ENCODE measurements at regions not wholly inside any gene's neighbourhood (a gene's known extent, or its start where the extent isn't known, plus 50 kb on each side); places are given as distances from the start of the nearest gene placed in this dataset.

DNA sequence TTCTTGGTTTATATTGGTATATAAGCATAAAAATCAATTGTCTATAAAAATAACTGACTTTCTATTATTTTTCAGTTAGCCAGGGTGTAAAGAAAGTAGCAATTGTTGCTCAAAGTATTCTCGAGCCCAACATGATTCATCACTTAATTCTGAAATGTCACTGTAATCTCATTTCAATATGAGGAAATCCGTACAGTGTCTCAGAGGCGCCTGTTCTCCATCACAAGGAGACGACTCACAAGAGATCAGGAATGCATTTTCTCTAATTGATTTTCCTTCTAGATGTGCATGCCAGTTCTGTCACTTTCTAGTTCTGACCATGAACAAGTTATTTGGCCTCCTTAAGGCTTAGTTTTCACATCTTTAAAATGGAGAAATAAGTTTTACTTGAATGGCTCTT is 753.1 kb downstream of the MAFB start:
- no peak overlapping the region for H3K27ac ChIP-seq (ENCODE audit: low read depth)
- ATAC-seq = no peak

More for the DNA sequence above, 753.1 kb downstream of the MAFB start:
- TF ChIP-seq, protein P1, sequence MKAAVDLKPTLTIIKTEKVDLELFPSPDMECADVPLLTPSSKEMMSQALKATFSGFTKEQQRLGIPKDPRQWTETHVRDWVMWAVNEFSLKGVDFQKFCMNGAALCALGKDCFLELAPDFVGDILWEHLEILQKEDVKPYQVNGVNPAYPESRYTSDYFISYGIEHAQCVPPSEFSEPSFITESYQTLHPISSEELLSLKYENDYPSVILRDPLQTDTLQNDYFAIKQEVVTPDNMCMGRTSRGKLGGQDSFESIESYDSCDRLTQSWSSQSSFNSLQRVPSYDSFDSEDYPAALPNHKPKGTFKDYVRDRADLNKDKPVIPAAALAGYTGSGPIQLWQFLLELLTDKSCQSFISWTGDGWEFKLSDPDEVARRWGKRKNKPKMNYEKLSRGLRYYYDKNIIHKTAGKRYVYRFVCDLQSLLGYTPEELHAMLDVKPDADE (IDR thresholded peaks at IDR 0.05) = no peak
- no peak for TF ChIP-seq EZH2phosphoT487 (IDR thresholded peaks at IDR 0.05; ENCODE audit: unreplicated experiment)
- TF ChIP-seq ZNF114 (CRISPR knock-in tag; IDR thresholded peaks at IDR 0.05) = no peak
- TF ChIP-seq, protein P2, sequence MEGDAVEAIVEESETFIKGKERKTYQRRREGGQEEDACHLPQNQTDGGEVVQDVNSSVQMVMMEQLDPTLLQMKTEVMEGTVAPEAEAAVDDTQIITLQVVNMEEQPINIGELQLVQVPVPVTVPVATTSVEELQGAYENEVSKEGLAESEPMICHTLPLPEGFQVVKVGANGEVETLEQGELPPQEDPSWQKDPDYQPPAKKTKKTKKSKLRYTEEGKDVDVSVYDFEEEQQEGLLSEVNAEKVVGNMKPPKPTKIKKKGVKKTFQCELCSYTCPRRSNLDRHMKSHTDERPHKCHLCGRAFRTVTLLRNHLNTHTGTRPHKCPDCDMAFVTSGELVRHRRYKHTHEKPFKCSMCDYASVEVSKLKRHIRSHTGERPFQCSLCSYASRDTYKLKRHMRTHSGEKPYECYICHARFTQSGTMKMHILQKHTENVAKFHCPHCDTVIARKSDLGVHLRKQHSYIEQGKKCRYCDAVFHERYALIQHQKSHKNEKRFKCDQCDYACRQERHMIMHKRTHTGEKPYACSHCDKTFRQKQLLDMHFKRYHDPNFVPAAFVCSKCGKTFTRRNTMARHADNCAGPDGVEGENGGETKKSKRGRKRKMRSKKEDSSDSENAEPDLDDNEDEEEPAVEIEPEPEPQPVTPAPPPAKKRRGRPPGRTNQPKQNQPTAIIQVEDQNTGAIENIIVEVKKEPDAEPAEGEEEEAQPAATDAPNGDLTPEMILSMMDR (conservative IDR thresholded peaks at IDR 0.05; ENCODE audit: low read depth in 2 of 2) = no peak
- TF ChIP-seq ZNF331 (CRISPR knock-in tag; IDR thresholded peaks at IDR 0.05; ENCODE audit: low read depth) = no peak
- no peak for TF ChIP-seq JUNB (IDR thresholded peaks at IDR 0.05; ENCODE audit: unreplicated experiment)
- no peak for TF ChIP-seq POLR2AphosphoS5 (IDR thresholded peaks at IDR 0.05; ENCODE audit: low read depth)
- no peak for TF ChIP-seq EZH2 (IDR thresholded peaks at IDR 0.05; ENCODE audit: low read depth, unreplicated experiment)
- no peak for TF ChIP-seq STAT1 (IDR thresholded peaks at IDR 0.05; ENCODE audit: unreplicated experiment)
- TF ChIP-seq, protein P3, sequence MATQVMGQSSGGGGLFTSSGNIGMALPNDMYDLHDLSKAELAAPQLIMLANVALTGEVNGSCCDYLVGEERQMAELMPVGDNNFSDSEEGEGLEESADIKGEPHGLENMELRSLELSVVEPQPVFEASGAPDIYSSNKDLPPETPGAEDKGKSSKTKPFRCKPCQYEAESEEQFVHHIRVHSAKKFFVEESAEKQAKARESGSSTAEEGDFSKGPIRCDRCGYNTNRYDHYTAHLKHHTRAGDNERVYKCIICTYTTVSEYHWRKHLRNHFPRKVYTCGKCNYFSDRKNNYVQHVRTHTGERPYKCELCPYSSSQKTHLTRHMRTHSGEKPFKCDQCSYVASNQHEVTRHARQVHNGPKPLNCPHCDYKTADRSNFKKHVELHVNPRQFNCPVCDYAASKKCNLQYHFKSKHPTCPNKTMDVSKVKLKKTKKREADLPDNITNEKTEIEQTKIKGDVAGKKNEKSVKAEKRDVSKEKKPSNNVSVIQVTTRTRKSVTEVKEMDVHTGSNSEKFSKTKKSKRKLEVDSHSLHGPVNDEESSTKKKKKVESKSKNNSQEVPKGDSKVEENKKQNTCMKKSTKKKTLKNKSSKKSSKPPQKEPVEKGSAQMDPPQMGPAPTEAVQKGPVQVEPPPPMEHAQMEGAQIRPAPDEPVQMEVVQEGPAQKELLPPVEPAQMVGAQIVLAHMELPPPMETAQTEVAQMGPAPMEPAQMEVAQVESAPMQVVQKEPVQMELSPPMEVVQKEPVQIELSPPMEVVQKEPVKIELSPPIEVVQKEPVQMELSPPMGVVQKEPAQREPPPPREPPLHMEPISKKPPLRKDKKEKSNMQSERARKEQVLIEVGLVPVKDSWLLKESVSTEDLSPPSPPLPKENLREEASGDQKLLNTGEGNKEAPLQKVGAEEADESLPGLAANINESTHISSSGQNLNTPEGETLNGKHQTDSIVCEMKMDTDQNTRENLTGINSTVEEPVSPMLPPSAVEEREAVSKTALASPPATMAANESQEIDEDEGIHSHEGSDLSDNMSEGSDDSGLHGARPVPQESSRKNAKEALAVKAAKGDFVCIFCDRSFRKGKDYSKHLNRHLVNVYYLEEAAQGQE (IDR thresholded peaks at IDR 0.05; ENCODE audit: unreplicated experiment) = no peak
- TF ChIP-seq, protein P4, sequence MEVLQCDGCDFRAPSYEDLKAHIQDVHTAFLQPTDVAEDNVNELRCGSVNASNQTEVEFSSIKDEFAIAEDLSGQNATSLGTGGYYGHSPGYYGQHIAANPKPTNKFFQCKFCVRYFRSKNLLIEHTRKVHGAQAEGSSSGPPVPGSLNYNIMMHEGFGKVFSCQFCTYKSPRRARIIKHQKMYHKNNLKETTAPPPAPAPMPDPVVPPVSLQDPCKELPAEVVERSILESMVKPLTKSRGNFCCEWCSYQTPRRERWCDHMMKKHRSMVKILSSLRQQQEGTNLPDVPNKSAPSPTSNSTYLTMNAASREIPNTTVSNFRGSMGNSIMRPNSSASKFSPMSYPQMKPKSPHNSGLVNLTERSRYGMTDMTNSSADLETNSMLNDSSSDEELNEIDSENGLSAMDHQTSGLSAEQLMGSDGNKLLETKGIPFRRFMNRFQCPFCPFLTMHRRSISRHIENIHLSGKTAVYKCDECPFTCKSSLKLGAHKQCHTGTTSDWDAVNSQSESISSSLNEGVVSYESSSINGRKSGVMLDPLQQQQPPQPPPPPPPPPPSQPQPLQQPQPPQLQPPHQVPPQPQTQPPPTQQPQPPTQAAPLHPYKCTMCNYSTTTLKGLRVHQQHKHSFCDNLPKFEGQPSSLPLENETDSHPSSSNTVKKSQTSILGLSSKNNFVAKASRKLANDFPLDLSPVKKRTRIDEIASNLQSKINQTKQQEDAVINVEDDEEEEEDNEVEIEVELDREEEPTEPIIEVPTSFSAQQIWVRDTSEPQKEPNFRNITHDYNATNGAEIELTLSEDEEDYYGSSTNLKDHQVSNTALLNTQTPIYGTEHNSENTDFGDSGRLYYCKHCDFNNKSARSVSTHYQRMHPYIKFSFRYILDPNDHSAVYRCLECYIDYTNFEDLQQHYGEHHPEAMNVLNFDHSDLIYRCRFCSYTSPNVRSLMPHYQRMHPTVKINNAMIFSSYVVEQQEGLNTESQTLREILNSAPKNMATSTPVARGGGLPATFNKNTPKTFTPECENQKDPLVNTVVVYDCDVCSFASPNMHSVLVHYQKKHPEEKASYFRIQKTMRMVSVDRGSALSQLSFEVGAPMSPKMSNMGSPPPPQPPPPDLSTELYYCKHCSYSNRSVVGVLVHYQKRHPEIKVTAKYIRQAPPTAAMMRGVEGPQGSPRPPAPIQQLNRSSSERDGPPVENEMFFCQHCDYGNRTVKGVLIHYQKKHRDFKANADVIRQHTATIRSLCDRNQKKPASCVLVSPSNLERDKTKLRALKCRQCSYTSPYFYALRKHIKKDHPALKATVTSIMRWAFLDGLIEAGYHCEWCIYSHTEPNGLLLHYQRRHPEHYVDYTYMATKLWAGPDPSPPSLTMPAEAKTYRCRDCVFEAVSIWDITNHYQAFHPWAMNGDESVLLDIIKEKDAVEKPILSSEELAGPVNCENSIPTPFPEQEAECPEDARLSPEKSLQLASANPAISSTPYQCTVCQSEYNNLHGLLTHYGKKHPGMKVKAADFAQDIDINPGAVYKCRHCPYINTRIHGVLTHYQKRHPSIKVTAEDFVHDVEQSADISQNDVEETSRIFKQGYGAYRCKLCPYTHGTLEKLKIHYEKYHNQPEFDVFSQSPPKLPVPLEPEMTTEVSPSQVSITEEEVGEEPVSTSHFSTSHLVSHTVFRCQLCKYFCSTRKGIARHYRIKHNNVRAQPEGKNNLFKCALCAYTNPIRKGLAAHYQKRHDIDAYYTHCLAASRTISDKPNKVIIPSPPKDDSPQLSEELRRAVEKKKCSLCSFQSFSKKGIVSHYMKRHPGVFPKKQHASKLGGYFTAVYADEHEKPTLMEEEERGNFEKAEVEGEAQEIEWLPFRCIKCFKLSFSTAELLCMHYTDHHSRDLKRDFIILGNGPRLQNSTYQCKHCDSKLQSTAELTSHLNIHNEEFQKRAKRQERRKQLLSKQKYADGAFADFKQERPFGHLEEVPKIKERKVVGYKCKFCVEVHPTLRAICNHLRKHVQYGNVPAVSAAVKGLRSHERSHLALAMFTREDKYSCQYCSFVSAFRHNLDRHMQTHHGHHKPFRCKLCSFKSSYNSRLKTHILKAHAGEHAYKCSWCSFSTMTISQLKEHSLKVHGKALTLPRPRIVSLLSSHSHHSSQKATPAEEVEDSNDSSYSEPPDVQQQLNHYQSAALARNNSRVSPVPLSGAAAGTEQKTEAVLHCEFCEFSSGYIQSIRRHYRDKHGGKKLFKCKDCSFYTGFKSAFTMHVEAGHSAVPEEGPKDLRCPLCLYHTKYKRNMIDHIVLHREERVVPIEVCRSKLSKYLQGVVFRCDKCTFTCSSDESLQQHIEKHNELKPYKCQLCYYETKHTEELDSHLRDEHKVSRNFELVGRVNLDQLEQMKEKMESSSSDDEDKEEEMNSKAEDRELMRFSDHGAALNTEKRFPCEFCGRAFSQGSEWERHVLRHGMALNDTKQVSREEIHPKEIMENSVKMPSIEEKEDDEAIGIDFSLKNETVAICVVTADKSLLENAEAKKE (CRISPR knock-in tag; IDR thresholded peaks at IDR 0.05) = no peak
- no peak for TF ChIP-seq NANOG (IDR thresholded peaks at IDR 0.05; ENCODE audit: borderline replicate concordance)
- no peak for TF ChIP-seq CREB1 (CRISPR knock-in tag; IDR thresholded peaks at IDR 0.05; ENCODE audit: low read depth)
- H4K20me1 ChIP-seq (replicated peaks; ENCODE audit: insufficient read depth) = no peaks in the 10 kb centered on the region
- Mint-ChIP-seq H3K27me3 (ENCODE audit: insufficient read depth, low read depth, poor library complexity) (no peaks in the 10 kb centered on the region), H3K4me3 (no peak overlapping the region), H3K27ac (no peak overlapping the region), H3K9me3 (no peaks in the 10 kb centered on the region), H3K4me1 (no peaks in the 10 kb centered on the region), H3K36me3 (ENCODE audit: low read depth) (no peaks in the 10 kb centered on the region)
- H3K27me3 ChIP-seq (ENCODE audit: insufficient read depth) = no peaks in the 10 kb centered on the region
- DNase-seq (ENCODE audit: low spot score) = no peak
- no peak overlapping the region for H3K4me2 ChIP-seq
- H2AFZ ChIP-seq = no peak overlapping the region
- H3K9me2 ChIP-seq (ENCODE audit: insufficient read depth) = no peaks in the 10 kb centered on the region; the same call in 1 of the 2 replicates
- no peaks in the 10 kb centered on the region for H3K36me3 ChIP-seq (ENCODE audit: insufficient read depth)
- no peaks in the 10 kb centered on the region for H3K4me1 ChIP-seq (ENCODE audit: insufficient read depth)
- no peak overlapping the region for H3K4me3 ChIP-seq
- H3F3A ChIP-seq (replicated peaks; ENCODE audit: low read depth) = no peaks in the 10 kb centered on the region
- H3K79me2 ChIP-seq (replicated peaks; ENCODE audit: insufficient read depth) = no peaks in the 10 kb centered on the region
